OCI-LY1 (cell line): ENCODE measurements at regions not wholly inside any gene's neighbourhood (a gene's known extent, or its start where the extent isn't known, plus 50 kb on each side); places are given as distances from the start of the nearest gene placed in this dataset.

Experiments used
- CTCF ChIP-seq: fragments of 200-600 bp; sonication (generic), shearing (Covaris generic); IDR thresholded peaks from 2 replicates; pipeline ENCODE4 v1.5.1; 2017; ENCODE audit warnings: mild to moderate bottlenecking, antibody characterized with exemption, low read length, moderate library complexity, mixed read lengths
- EZH2 ChIP-seq: fragments of 200-600 bp; sonication (generic), shearing (Covaris generic); IDR thresholded peaks from 2 replicates; pipeline ENCODE4 v1.8.0; 2017; ENCODE audit warnings: borderline replicate concordance, mixed run types, mild to moderate bottlenecking, antibody characterized with exemption, low read length, moderate library complexity, mixed read lengths

- TF ChIP-seq CTCF (no peak), EZH2 (no peak)
Measured at GRCh38 chr1:4366091-4366490, 288.3 kb upstream of the AJAP1 start.
